SK-N-MC (cell line): ENCODE measurements at regions not wholly inside any gene's neighbourhood (a gene's known extent, or its start where the extent isn't known, plus 50 kb on each side); places are given as distances from the start of the nearest gene placed in this dataset.

Experiments
- EZH2 ChIP-seq: fragments of 200-600 bp; sonication (generic); IDR thresholded peaks from one replicate; pipeline ENCODE4 v1.6.1; 2017; ENCODE audit warnings: antibody characterized with exemption
- FOXP2 ChIP-seq: optimal IDR thresholded peaks from 2 replicates; pipeline ENCODE3; 2011; ENCODE audit warnings: mild to moderate bottlenecking, moderate library complexity; ENCODE audit not compliant: insufficient read depth; ENCODE audit errors: extremely low read length, control extremely low read depth
- POLR2AphosphoS5 ChIP-seq: IDR thresholded peaks from 2 replicates; pipeline ENCODE4 v1.6.1; 2012; ENCODE audit warnings: mild to moderate bottlenecking, low read depth, low read length, borderline replicate concordance

DNA sequence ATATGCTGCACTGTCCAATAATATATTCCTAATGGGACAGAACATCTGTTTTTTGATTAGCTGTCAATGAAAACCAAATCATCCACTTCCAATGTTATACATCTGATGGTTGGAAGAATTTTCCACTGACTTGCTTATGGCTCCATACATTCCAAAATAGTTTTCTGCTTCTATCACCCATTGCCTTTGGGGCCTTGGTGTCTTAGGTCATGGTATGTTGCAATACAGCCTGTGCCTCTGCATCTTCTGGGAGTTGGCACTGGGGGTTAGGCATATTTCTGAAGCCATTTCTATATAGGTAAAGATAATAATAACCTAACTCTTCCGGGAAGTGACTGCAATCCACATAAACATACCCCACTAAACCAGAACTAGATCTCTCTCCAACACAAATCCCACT, 53.2 kb upstream of the NR3C2 start:
- TF ChIP-seq EZH2 (no peak), POLR2AphosphoS5 (no peak), FOXP2 (no peak)
